Body of pancreas (tissue), 4 donors: ENCODE measurements at regions not wholly inside any gene's neighbourhood (a gene's known extent, or its start where the extent isn't known, plus 50 kb on each side); places are given as distances from the start of the nearest gene placed in this dataset.

Experiments used
- CTCF ChIP-seq, 7 experiments: fragments of 450-650 bp in 4 of 7; fragments of 200-600 bp in 3 of 7; sonication (generic) in 3 of 7; IDR thresholded peaks; one replicate each; pipeline ENCODE4 v1.5.1; 2016 to 2019; ENCODE audit warnings: antibody characterized with exemption in 7 of 7
- POLR2A ChIP-seq, 3 donors: fragments of 450-650 bp; IDR thresholded peaks; one replicate each; pipeline ENCODE4 v1.6.1; 2016; ENCODE audit warnings: antibody characterized with exemption in 3 of 3, mild to moderate bottlenecking in 2 of 3

GRCh38 chr3:35946854-35947515 lies 307.7 kb downstream of the ARPP21 start:
- TF ChIP-seq CTCF (IDR thresholded peaks at IDR 0.05) (no peak), POLR2A (IDR thresholded peaks at IDR 0.05) (no peak)
